ENCODE measurements at regions not wholly inside any gene's neighbourhood (a gene's known extent, or its start where the extent isn't known, plus 50 kb on each side); places are given as distances from the start of the nearest gene placed in this dataset.

DNA sequence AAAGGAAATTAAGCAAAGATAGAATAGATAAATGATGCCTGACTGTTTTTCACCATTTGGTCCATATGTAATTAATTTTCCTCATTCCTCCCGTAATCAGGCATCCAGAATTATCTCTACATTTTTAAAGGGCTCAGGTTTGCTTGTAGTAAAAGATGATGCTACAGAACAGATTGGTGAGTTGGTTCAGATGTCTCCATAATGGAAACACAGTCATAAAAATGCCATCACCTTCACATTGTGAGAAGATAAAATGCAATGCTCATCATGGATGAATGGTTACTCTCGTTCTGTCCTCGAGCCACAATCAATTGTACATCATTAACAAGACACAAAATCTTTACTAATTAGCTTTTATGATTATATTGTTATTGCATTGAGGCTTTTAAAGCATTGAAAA is 64.9 kb upstream of the CELF2 start:
- TF ChIP-seq EZH2phosphoT487 (IDR thresholded peaks at IDR 0.05; ENCODE audit: low read depth, severe bottlenecking, unreplicated experiment), result no peak
- TF ChIP-seq, protein P1, sequence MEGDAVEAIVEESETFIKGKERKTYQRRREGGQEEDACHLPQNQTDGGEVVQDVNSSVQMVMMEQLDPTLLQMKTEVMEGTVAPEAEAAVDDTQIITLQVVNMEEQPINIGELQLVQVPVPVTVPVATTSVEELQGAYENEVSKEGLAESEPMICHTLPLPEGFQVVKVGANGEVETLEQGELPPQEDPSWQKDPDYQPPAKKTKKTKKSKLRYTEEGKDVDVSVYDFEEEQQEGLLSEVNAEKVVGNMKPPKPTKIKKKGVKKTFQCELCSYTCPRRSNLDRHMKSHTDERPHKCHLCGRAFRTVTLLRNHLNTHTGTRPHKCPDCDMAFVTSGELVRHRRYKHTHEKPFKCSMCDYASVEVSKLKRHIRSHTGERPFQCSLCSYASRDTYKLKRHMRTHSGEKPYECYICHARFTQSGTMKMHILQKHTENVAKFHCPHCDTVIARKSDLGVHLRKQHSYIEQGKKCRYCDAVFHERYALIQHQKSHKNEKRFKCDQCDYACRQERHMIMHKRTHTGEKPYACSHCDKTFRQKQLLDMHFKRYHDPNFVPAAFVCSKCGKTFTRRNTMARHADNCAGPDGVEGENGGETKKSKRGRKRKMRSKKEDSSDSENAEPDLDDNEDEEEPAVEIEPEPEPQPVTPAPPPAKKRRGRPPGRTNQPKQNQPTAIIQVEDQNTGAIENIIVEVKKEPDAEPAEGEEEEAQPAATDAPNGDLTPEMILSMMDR (IDR thresholded peaks at IDR 0.05; ENCODE audit: poor library complexity), result no peak
